CD14-positive monocyte (primary cell): ENCODE measurements at regions not wholly inside any gene's neighbourhood (a gene's known extent, or its start where the extent isn't known, plus 50 kb on each side); places are given as distances from the start of the nearest gene placed in this dataset.
"Not testable (repeated sequence)": the region's sequence is repeated elsewhere in the genome, so short reads cannot be mapped to it uniquely, and the experiment has no call there.

Experiments
- DNase-seq, 3 donors: peaks; one replicate each; pipeline ENCODE4 v3.0.0-alpha.2; 2011 to 2022
- H2AFZ ChIP-seq: 2 replicates; pipeline ENCODE4 v1.6.0; 2012; ENCODE audit warnings: mild to moderate bottlenecking, low read depth, low read length, inconsistent platforms; ENCODE audit not compliant: insufficient read depth, poor library complexity, severe bottlenecking
- H3K27ac ChIP-seq, 2 donors: 1 replicate in 1 of 2; 2 replicates in 1 of 2; pipeline ENCODE4 v1.5.1; 2012 to 2013; ENCODE audit warnings: low read length in 2 of 2, control low read depth in 1 of 2, inconsistent platforms in 1 of 2, low read depth in 1 of 2, mild to moderate bottlenecking in 1 of 2
- H3K27me3 ChIP-seq, 2 donors: one replicate each; pipeline versions ENCODE4 v1.6.0 to v1.6.1; 2011 to 2013; ENCODE audit warnings: low read length in 2 of 2; ENCODE audit not compliant: control insufficient read depth in 2 of 2, insufficient read depth in 2 of 2
- H3K36me3 ChIP-seq, 2 donors: replicated peaks in 1 of 2; 1 replicate in 1 of 2; 2 replicates in 1 of 2; pipeline versions ENCODE4 v1.5.1 to v1.6.1; 2012 to 2013; ENCODE audit warnings: low read length in 2 of 2, control low read depth in 1 of 2, inconsistent platforms in 1 of 2, mild to moderate bottlenecking in 1 of 2; ENCODE audit not compliant: insufficient read depth in 2 of 2, control insufficient read depth in 1 of 2
- H3K4me1 ChIP-seq, 2 donors: 1 replicate in 1 of 2; 2 replicates in 1 of 2; pipeline versions ENCODE4 v1.5.1 to v1.6.1; 2012 to 2013; ENCODE audit warnings: low read length in 2 of 2, control low read depth in 1 of 2, inconsistent platforms in 1 of 2, mild to moderate bottlenecking in 1 of 2, moderate library complexity in 1 of 2; ENCODE audit not compliant: insufficient read depth in 2 of 2, control insufficient read depth in 1 of 2
- H3K4me2 ChIP-seq: replicated peaks from 2 replicates; pipeline ENCODE3; 2012; ENCODE audit warnings: low read length, moderate library complexity, mild to moderate bottlenecking; ENCODE audit not compliant: poor library complexity, severe bottlenecking; ENCODE audit errors: extremely low read depth
- H3K4me3 ChIP-seq, 3 experiments: fragments of 200-600 bp in 1 of 3; sonication (generic) in 1 of 3; replicated peaks in 1 of 3; 1 replicate in 2 of 3; 2 replicates in 1 of 3; pipeline ENCODE4 v1.5.1; 2011 to 2013; ENCODE audit warnings: low read length in 3 of 3, mild to moderate bottlenecking in 3 of 3, control low read depth in 2 of 3, low read depth in 2 of 3, inconsistent platforms in 1 of 3, moderate library complexity in 1 of 3
- H3K79me2 ChIP-seq: 2 replicates; pipeline ENCODE4 v1.6.0; 2012; ENCODE audit warnings: mild to moderate bottlenecking, control low read depth, inconsistent platforms, low read length, moderate library complexity; ENCODE audit not compliant: insufficient read depth
- H3K9ac ChIP-seq: 2 replicates; pipeline ENCODE4 v1.6.0; 2017; ENCODE audit warnings: low read length, mild to moderate bottlenecking; ENCODE audit not compliant: insufficient read depth, poor library complexity, severe bottlenecking
- H3K9me3 ChIP-seq, 2 donors: replicated peaks in 1 of 2; 1 replicate in 1 of 2; 2 replicates in 1 of 2; pipeline versions ENCODE4 v1.5.1 to v1.6.1; 2012 to 2013; ENCODE audit warnings: low read length in 2 of 2, control low read depth in 1 of 2; ENCODE audit not compliant: control insufficient read depth in 1 of 2, insufficient read depth in 1 of 2
- H4K20me1 ChIP-seq: 2 replicates; pipeline ENCODE4 v1.6.0; 2012; ENCODE audit warnings: mild to moderate bottlenecking, low read length, control low read depth, moderate library complexity; ENCODE audit not compliant: insufficient read depth
- H3K27ac Mint-ChIP-seq, 7 donors: one replicate each; pipeline ENCODE4 v1.8.0; 2020; ENCODE audit warnings: mild to moderate bottlenecking in 7 of 7, mixed read lengths in 7 of 7, moderate library complexity in 6 of 7, inconsistent platforms in 2 of 7
- H3K27me3 Mint-ChIP-seq, 3 donors: one replicate each; pipeline ENCODE4 v1.8.0; 2021 to 2022; ENCODE audit warnings: low read depth in 3 of 3, mild to moderate bottlenecking in 3 of 3, mixed read lengths in 3 of 3, moderate library complexity in 3 of 3, inconsistent platforms in 1 of 3
- H3K36me3 Mint-ChIP-seq, 2 donors: one replicate each; pipeline ENCODE4 v1.8.0; 2020; ENCODE audit warnings: mixed read lengths in 2 of 2, inconsistent platforms in 1 of 2, mild to moderate bottlenecking in 1 of 2
- H3K4me1 Mint-ChIP-seq: one replicate; pipeline ENCODE4 v1.8.0; 2020; ENCODE audit warnings: mild to moderate bottlenecking, mixed read lengths
- H3K4me3 Mint-ChIP-seq, 2 donors: one replicate each; pipeline ENCODE4 v1.8.0; 2020; ENCODE audit warnings: mild to moderate bottlenecking in 2 of 2, mixed read lengths in 2 of 2, moderate library complexity in 1 of 2
- H3K9me3 Mint-ChIP-seq, 7 donors: one replicate each; pipeline ENCODE4 v1.8.0; 2020 to 2022; ENCODE audit warnings: mixed read lengths in 7 of 7, mild to moderate bottlenecking in 6 of 7, moderate library complexity in 6 of 7, inconsistent platforms in 2 of 7
- CTCF ChIP-seq: fragments of 200-600 bp; IDR thresholded peaks from one replicate; pipeline ENCODE4 v1.8.0; 2022; ENCODE audit warnings: antibody characterized with exemption, mild to moderate bottlenecking
- WGBS: methylation state at CpG from one replicate; pipeline ENCODE4 v1.1.5; 2013; ENCODE audit warnings: missing lambda C conversion rate; ENCODE audit not compliant: insufficient coverage; 5-methylcytosine and 5-hydroxymethylcytosine counted together
- intact Hi-C, 2 donors: fragments of 100-400 bp; cut with micrococcal nuclease; formaldehyde crosslinking; loops; one replicate each; pipeline versions ENCODE4 v1.15.0 to v1.15.1; 2023

GRCh38 chr5:71384706-71385105 lies 70.7 kb upstream of the BDP1 start:
- Histone ChIP-seq H3K79me2 (no peaks in the 10 kb centered on the region), H3K9me3 (no peaks in the 10 kb centered on the region), H3K36me3 (no peaks in the 10 kb centered on the region), H4K20me1 (no peaks in the 10 kb centered on the region), H3K4me3 (no peak overlapping the region), H3K4me1 (no peaks in the 10 kb centered on the region), H2AFZ (no peak overlapping the region), H3K27ac (no peak overlapping the region), H3K9ac (no peak overlapping the region), H3K27me3 (no peaks in the 10 kb centered on the region), H3K4me2 (no peak overlapping the region)
- Mint-ChIP-seq H3K27ac (no peak overlapping the region), H3K4me3 (no peak overlapping the region), H3K27me3 (peaks cover 0 to 6% (median 2%) of the 10 kb centered on the region in 3 donors), H3K4me1 (peaks cover 4% of the 10 kb centered on the region), H3K36me3 (no peaks in the 10 kb centered on the region), H3K9me3 (peaks cover 0 to 9% (median 0%) of the 10 kb centered on the region in 7 donors)
- DNase-seq: no peak
- WGBS: no CpG with 5 or more reads among the region's 1 CpG
- no peak for TF ChIP-seq CTCF
- intact Hi-C loops: no loop called here

GRCh38 chr5:71385208-71385607 lies 70.2 kb upstream of the BDP1 start:
- H3K4me1 ChIP-seq, H3K4me2 ChIP-seq, H3K4me3 Mint-ChIP-seq, H3K4me3 ChIP-seq, DNase-seq, H3K27me3 ChIP-seq, H3K36me3 ChIP-seq, H4K20me1 ChIP-seq, H3K36me3 Mint-ChIP-seq, H3K4me1 Mint-ChIP-seq, H3K27ac ChIP-seq, H3K9me3 Mint-ChIP-seq, H2AFZ ChIP-seq, H3K9me3 ChIP-seq, H3K9ac ChIP-seq, H3K27me3 Mint-ChIP-seq, H3K79me2 ChIP-seq, intact Hi-C loops: not testable (repeated sequence)
- peak overlapping the region in 1 of 7 donors; percentile 3 for H3K27ac Mint-ChIP-seq
- 95% methylated on average over 4 of the region's 9 CpGs for WGBS

- H3K9me3 Mint-ChIP-seq, H3K4me2 ChIP-seq, H3K4me3 Mint-ChIP-seq, DNase-seq, H3K4me3 ChIP-seq, H2AFZ ChIP-seq, intact Hi-C loops, H4K20me1 ChIP-seq, H3K27ac Mint-ChIP-seq, H3K36me3 Mint-ChIP-seq, H3K27me3 Mint-ChIP-seq, H3K36me3 ChIP-seq, H3K9me3 ChIP-seq, H3K79me2 ChIP-seq, H3K4me1 Mint-ChIP-seq, H3K27ac ChIP-seq, H3K9ac ChIP-seq, H3K4me1 ChIP-seq, H3K27me3 ChIP-seq: not testable (repeated sequence)
- 17% methylated on average over 1 of the region's 4 CpGs for WGBS
These were observed 67.3 kb upstream of the BDP1 start for GRCh38 chr5:71388184-71388583.

- H3K4me3 ChIP-seq, H3K4me3 Mint-ChIP-seq, H3K36me3 Mint-ChIP-seq, intact Hi-C loops, H3K27me3 ChIP-seq, H3K27ac Mint-ChIP-seq, H3K9ac ChIP-seq, H3K4me2 ChIP-seq, H3K27ac ChIP-seq, H3K27me3 Mint-ChIP-seq, H2AFZ ChIP-seq, DNase-seq, H3K4me1 Mint-ChIP-seq, H3K9me3 ChIP-seq, H4K20me1 ChIP-seq, H3K36me3 ChIP-seq, H3K79me2 ChIP-seq, H3K4me1 ChIP-seq, H3K9me3 Mint-ChIP-seq: not testable (repeated sequence)
- WGBS: 100% methylated on average over 1 of the region's 8 CpGs
These were observed 57.1 kb upstream of the BDP1 start for GRCh38 chr5:71398400-71398799.
